Naive thymus-derived CD4-positive, alpha-beta T cell (primary cell): ENCODE measurements at regions not wholly inside any gene's neighbourhood (a gene's known extent, or its start where the extent isn't known, plus 50 kb on each side); places are given as distances from the start of the nearest gene placed in this dataset.

ENCODE experiments used
- ATAC-seq: fragments of 150-1000 bp; cut with Tn5 transposase; 2 replicates; pipeline ENCODE4 v1.10.0; 2021; ENCODE audit warnings: mild to moderate bottlenecking, moderate library complexity
- CTCF ChIA-PET: fragments of 350-600 bp; sonication (Branson Sonifier 250); formaldehyde crosslinking; loops from one replicate; lab custom pipeline; 2021; ENCODE audit warnings: antibody characterized with exemption; lab: Charles Lee
- POLR2A ChIA-PET: fragments of 350-600 bp; sonication (Branson Sonifier 250); formaldehyde crosslinking; loops from one replicate; lab custom pipeline; 2021; ENCODE audit warnings: antibody characterized with exemption, inconsistent platforms; lab: Charles Lee
- DNase-seq, 9 donors: peaks; one replicate each; pipeline versions ENCODE4 v3.0.0 to v3.0.0-alpha.2; 2020 to 2022; ENCODE audit warnings: mixed read lengths in 1 of 9
- H3K27ac ChIP-seq: one replicate; pipeline ENCODE4 v1.7.0; 2013; ENCODE audit warnings: mild to moderate bottlenecking, low read depth, low read length, moderate library complexity
- H3K27me3 ChIP-seq, 2 donors: one replicate each; pipeline ENCODE4 v1.7.0; 2013; ENCODE audit warnings: low read length in 2 of 2, mild to moderate bottlenecking in 2 of 2, moderate library complexity in 2 of 2; ENCODE audit not compliant: control insufficient read depth in 2 of 2, insufficient read depth in 2 of 2
- H3K36me3 ChIP-seq, 3 experiments: 1 replicate in 2 of 3; 2 replicates in 1 of 3; pipeline ENCODE4 v1.7.0; 2013; ENCODE audit warnings: low read length in 3 of 3, mild to moderate bottlenecking in 3 of 3, moderate library complexity in 1 of 3; ENCODE audit not compliant: insufficient read depth in 3 of 3, control insufficient read depth in 2 of 3
- H3K4me1 ChIP-seq, 2 donors: one replicate each; pipeline ENCODE4 v1.7.0; 2013; ENCODE audit warnings: low read length in 2 of 2, mild to moderate bottlenecking in 2 of 2, moderate library complexity in 1 of 2; ENCODE audit not compliant: control insufficient read depth in 2 of 2, insufficient read depth in 2 of 2
- H3K4me3 ChIP-seq: 2 replicates; pipeline ENCODE4 v1.7.0; 2013; ENCODE audit warnings: mild to moderate bottlenecking, low read length
- H3K9me3 ChIP-seq, 3 experiments: 1 replicate in 2 of 3; 2 replicates in 1 of 3; pipeline ENCODE4 v1.7.0; 2013; ENCODE audit warnings: low read length in 3 of 3; ENCODE audit not compliant: control insufficient read depth in 2 of 3
- H3K27ac Mint-ChIP-seq, 9 donors: one replicate each; pipeline ENCODE4 v1.8.0; 2020 to 2022; ENCODE audit warnings: mixed read lengths in 9 of 9, mild to moderate bottlenecking in 8 of 9, moderate library complexity in 5 of 9, inconsistent platforms in 2 of 9
- H3K27me3 Mint-ChIP-seq, 5 donors: one replicate each; pipeline ENCODE4 v1.8.0; 2021 to 2022; ENCODE audit warnings: mixed read lengths in 5 of 5, mild to moderate bottlenecking in 1 of 5
- H3K36me3 Mint-ChIP-seq, 5 donors: one replicate each; pipeline ENCODE4 v1.8.0; 2020 to 2022; ENCODE audit warnings: mixed read lengths in 5 of 5, mild to moderate bottlenecking in 3 of 5, inconsistent platforms in 1 of 5
- H3K4me1 Mint-ChIP-seq, 7 donors: one replicate each; pipeline ENCODE4 v1.8.0; 2020 to 2022; ENCODE audit warnings: mixed read lengths in 7 of 7, mild to moderate bottlenecking in 3 of 7, inconsistent platforms in 1 of 7
- H3K4me3 Mint-ChIP-seq, 10 donors: one replicate each; pipeline ENCODE4 v1.8.0; 2020 to 2022; ENCODE audit warnings: mild to moderate bottlenecking in 10 of 10, mixed read lengths in 10 of 10, moderate library complexity in 6 of 10, inconsistent platforms in 2 of 10
- H3K9me3 Mint-ChIP-seq, 11 donors: one replicate each; pipeline ENCODE4 v1.8.0; 2020 to 2022; ENCODE audit warnings: mixed read lengths in 11 of 11, mild to moderate bottlenecking in 4 of 11, inconsistent platforms in 1 of 11, moderate library complexity in 1 of 11
- intact Hi-C, 2 donors: fragments of 100-400 bp; cut with micrococcal nuclease; formaldehyde crosslinking; loops; one replicate each; pipeline ENCODE4 v1.15.1; 2023

GRCh38 chr16:54862529-54862928 is 68.1 kb upstream of the IRX5 start:
- H3K9me3 ChIP-seq, result peaks cover 0 to 4% (median 0%) of the 10 kb centered on the region in 3 experiments
- Mint-ChIP-seq H3K9me3 (peaks cover 0 to 13% (median 0%) of the 10 kb centered on the region in 11 donors), H3K36me3 (no peaks in the 10 kb centered on the region), H3K27me3 (peaks cover 0 to 16% (median 7%) of the 10 kb centered on the region in 5 donors), H3K27ac (no peak overlapping the region), H3K4me3 (no peak overlapping the region), H3K4me1 (no peaks in the 10 kb centered on the region)
- intact Hi-C loops, result no loop called here
- no peak for DNase-seq
- no peak for ATAC-seq
- no peaks in the 10 kb centered on the region for H3K4me1 ChIP-seq
- CTCF ChIA-PET, result no interaction called here
- no peaks in the 10 kb centered on the region for H3K36me3 ChIP-seq
- H3K27ac ChIP-seq, result no peak overlapping the region
- H3K27me3 ChIP-seq, result no peaks in the 10 kb centered on the region
- POLR2A ChIA-PET, result no interaction called here
- no peak overlapping the region for H3K4me3 ChIP-seq

- Mint-ChIP-seq H3K27me3 (peaks cover 0 to 26% (median 19%) of the 10 kb centered on the region in 5 donors), H3K4me3 (no peak overlapping the region), H3K4me1 (no peaks in the 10 kb centered on the region), H3K36me3 (peaks cover 0 to 3% (median 0%) of the 10 kb centered on the region in 5 donors), H3K27ac (peak overlapping the region in 1 of 9 donors; percentile 6), H3K9me3 (peaks cover 2 to 20% (median 9%) of the 10 kb centered on the region in 11 donors)
- Histone ChIP-seq H3K27ac (no peak overlapping the region), H3K4me3 (no peak overlapping the region), H3K4me1 (no peaks in the 10 kb centered on the region), H3K9me3 (no peaks in the 10 kb centered on the region), H3K36me3 (no peaks in the 10 kb centered on the region), H3K27me3 (no peaks in the 10 kb centered on the region)
- ATAC-seq (no peak), DNase-seq (no peak)
- ChIA-PET POLR2A (no interaction called here), CTCF (no interaction called here)
- intact Hi-C loops, result no loop called here
Measured at GRCh38 chr16:54856871-54857270, 73.8 kb upstream of the IRX5 start.

DNA sequence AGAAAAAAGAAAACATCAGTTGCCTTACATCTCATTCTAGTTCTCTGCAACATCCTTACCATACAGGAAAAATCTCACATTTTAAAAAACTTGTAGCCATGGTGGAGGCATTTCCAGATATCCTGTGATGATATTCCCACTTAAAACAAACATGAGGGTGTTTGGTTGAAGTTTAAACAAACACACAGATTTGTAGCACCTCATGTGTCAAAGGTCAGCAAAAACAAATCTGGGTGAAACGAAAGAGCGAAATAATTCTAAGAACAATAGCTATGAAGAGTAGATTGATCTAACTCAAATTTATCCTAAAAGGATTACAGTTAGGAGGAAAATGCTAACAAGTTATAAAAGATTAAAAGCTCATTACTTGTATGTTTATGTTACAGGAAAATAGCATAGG is 83.1 kb upstream of the IRX5 start:
- Mint-ChIP-seq H3K4me3 (no peak overlapping the region), H3K27me3 (peaks cover 0 to 19% (median 8%) of the 10 kb centered on the region in 5 donors), H3K36me3 (peaks cover 0 to 7% (median 0%) of the 10 kb centered on the region in 5 donors), H3K27ac (no peak overlapping the region), H3K4me1 (no peaks in the 10 kb centered on the region), H3K9me3 (peaks cover 3 to 22% (median 8%) of the 10 kb centered on the region in 11 donors)
- H3K27ac ChIP-seq, result no peak overlapping the region
- H3K9me3 ChIP-seq, result no peaks in the 10 kb centered on the region
- H3K4me1 ChIP-seq, result no peaks in the 10 kb centered on the region
- no peaks in the 10 kb centered on the region for H3K27me3 ChIP-seq
- H3K36me3 ChIP-seq, result no peaks in the 10 kb centered on the region
- no peak for DNase-seq
- no peak for ATAC-seq
- POLR2A ChIA-PET, result no interaction called here
- H3K4me3 ChIP-seq, result no peak overlapping the region
- intact Hi-C loops, result no loop called here
- CTCF ChIA-PET, result no interaction called here

- Histone ChIP-seq H3K27me3 (no peaks in the 10 kb centered on the region), H3K36me3 (no peaks in the 10 kb centered on the region), H3K4me3 (no peak overlapping the region), H3K4me1 (no peaks in the 10 kb centered on the region), H3K9me3 (no peaks in the 10 kb centered on the region), H3K27ac (no peak overlapping the region)
- H3K27me3 Mint-ChIP-seq, result peaks cover 0 to 19% (median 8%) of the 10 kb centered on the region in 5 donors
- no peak overlapping the region for H3K27ac Mint-ChIP-seq
- no peaks in the 10 kb centered on the region for H3K4me1 Mint-ChIP-seq
- peaks cover 0 to 8% (median 0%) of the 10 kb centered on the region in 5 donors for H3K36me3 Mint-ChIP-seq
- ChIA-PET POLR2A (no interaction called here), CTCF (no interaction called here)
- intact Hi-C loops, result no loop called here
- H3K9me3 Mint-ChIP-seq, result peaks cover 3 to 25% (median 9%) of the 10 kb centered on the region in 11 donors
- ATAC-seq, result no peak
- DNase-seq, result no peak
- H3K4me3 Mint-ChIP-seq, result no peak overlapping the region
Measured at GRCh38 chr16:54847207-54847606, 83.5 kb upstream of the IRX5 start.

- no peaks in the 10 kb centered on the region for H3K4me1 Mint-ChIP-seq
- Histone ChIP-seq H3K4me1 (no peaks in the 10 kb centered on the region), H3K9me3 (no peaks in the 10 kb centered on the region), H3K27ac (no peak overlapping the region), H3K36me3 (no peaks in the 10 kb centered on the region), H3K4me3 (no peak overlapping the region), H3K27me3 (no peaks in the 10 kb centered on the region)
- H3K36me3 Mint-ChIP-seq, result peaks cover 0 to 8% (median 0%) of the 10 kb centered on the region in 5 donors
- no peak overlapping the region for H3K4me3 Mint-ChIP-seq
- peaks cover 3 to 30% (median 14%) of the 10 kb centered on the region in 11 donors for H3K9me3 Mint-ChIP-seq
- intact Hi-C loops, result no loop called here
- CTCF ChIA-PET, result no interaction called here
- no peak overlapping the region for H3K27ac Mint-ChIP-seq
- ATAC-seq, result no peak
- POLR2A ChIA-PET, result no interaction called here
- DNase-seq, result no peak
- H3K27me3 Mint-ChIP-seq, result peaks cover 0 to 15% (median 8%) of the 10 kb centered on the region in 5 donors
Measured at GRCh38 chr16:54846766-54847165, 83.9 kb upstream of the IRX5 start.

- intact Hi-C loops, result no loop called here
- ChIA-PET CTCF (no interaction called here), POLR2A (no interaction called here)
- DNase-seq (no peak), ATAC-seq (no peak)
- H3K4me1 ChIP-seq, result no peaks in the 10 kb centered on the region
- Mint-ChIP-seq H3K9me3 (peaks cover 0 to 37% (median 20%) of the 10 kb centered on the region in 11 donors), H3K4me1 (no peaks in the 10 kb centered on the region), H3K36me3 (peaks cover 0 to 8% (median 0%) of the 10 kb centered on the region in 5 donors), H3K27me3 (peaks cover 0 to 11% (median 4%) of the 10 kb centered on the region in 5 donors), H3K4me3 (no peak overlapping the region), H3K27ac (no peak overlapping the region)
- H3K9me3 ChIP-seq, result no peaks in the 10 kb centered on the region
- H3K27ac ChIP-seq, result no peak overlapping the region
- H3K27me3 ChIP-seq, result no peaks in the 10 kb centered on the region
- H3K36me3 ChIP-seq, result no peaks in the 10 kb centered on the region
- H3K4me3 ChIP-seq, result no peak overlapping the region
Measured at GRCh38 chr16:54843424-54843750, 87.3 kb upstream of the IRX5 start.

- H3K27ac ChIP-seq, result no peak overlapping the region
- CTCF ChIA-PET, result no interaction called here
- H3K4me1 ChIP-seq, result no peaks in the 10 kb centered on the region
- no peak overlapping the region for H3K4me3 Mint-ChIP-seq
- no peaks in the 10 kb centered on the region for H3K27me3 ChIP-seq
- POLR2A ChIA-PET, result no interaction called here
- H3K9me3 Mint-ChIP-seq, result peaks cover 0 to 37% (median 20%) of the 10 kb centered on the region in 11 donors
- ATAC-seq, result no peak
- intact Hi-C loops, result no loop called here
- H3K4me1 Mint-ChIP-seq, result no peaks in the 10 kb centered on the region
- no peaks in the 10 kb centered on the region for H3K9me3 ChIP-seq
- H3K4me3 ChIP-seq, result no peak overlapping the region
- no peak overlapping the region for H3K27ac Mint-ChIP-seq
- DNase-seq, result no peak
- peaks cover 0 to 16% (median 4%) of the 10 kb centered on the region in 5 donors for H3K27me3 Mint-ChIP-seq
- H3K36me3 ChIP-seq, result no peaks in the 10 kb centered on the region
- H3K36me3 Mint-ChIP-seq, result peaks cover 0 to 8% (median 0%) of the 10 kb centered on the region in 5 donors
Measured at GRCh38 chr16:54842743-54843423, 87.8 kb upstream of the IRX5 start.
